H1 (cell line): ENCODE measurements at regions not wholly inside any gene's neighbourhood (a gene's known extent, or its start where the extent isn't known, plus 50 kb on each side); places are given as distances from the start of the nearest gene placed in this dataset.

ENCODE experiments used
- CTCF ChIA-PET: fragments of 300-600 bp; sonication (Branson Sonifier 250); formaldehyde crosslinking; loops from one replicate; lab custom pipeline; 2021; ENCODE audit not compliant: partially characterized antibody; lab: Charles Lee
- POLR2A ChIA-PET: fragments of 300-600 bp; sonication (Branson Sonifier 250); formaldehyde crosslinking; loops from one replicate; lab custom pipeline; 2021; ENCODE audit warnings: inconsistent platforms; ENCODE audit not compliant: partially characterized antibody; lab: Charles Lee
- DNase-seq, 2 experiments: peaks; one replicate each; pipeline versions ENCODE4 v3.0.0 to v3.0.0-alpha.2; 2010 to 2022; ENCODE audit warnings: low spot score in 2 of 2, low read depth in 1 of 2, mixed read lengths in 1 of 2
- FAIRE-seq: peaks from 2 replicates; lab custom pipeline; 2011; peaks lifted over from hg19 to GRCh38; lab: Jason Lieb, UNC
- H2AFZ ChIP-seq: 2 replicates; pipeline ENCODE4 v1.8.1; 2012; ENCODE audit warnings: low read length, inconsistent platforms
- H2AK5ac ChIP-seq: 2 replicates; pipeline ENCODE4 v1.6.1; 2013; ENCODE audit warnings: low read depth, low read length
- H2BK120ac ChIP-seq: replicated peaks from 2 replicates; pipeline ENCODE3; 2013; ENCODE audit warnings: low read depth, low read length, inconsistent platforms
- H2BK12ac ChIP-seq: 2 replicates; pipeline ENCODE4 v1.6.1; 2013; ENCODE audit warnings: low read depth, low read length
- H2BK15ac ChIP-seq: 2 replicates; pipeline ENCODE4 v1.6.1; 2013; ENCODE audit warnings: low read length
- H2BK20ac ChIP-seq: 2 replicates; pipeline ENCODE4 v1.6.1; 2013; ENCODE audit warnings: low read length
- H2BK5ac ChIP-seq: 2 replicates; pipeline ENCODE4 v1.6.1; 2013; ENCODE audit warnings: low read depth, low read length
- H3K14ac ChIP-seq: 2 replicates; pipeline ENCODE4 v1.6.1; 2013; ENCODE audit warnings: inconsistent platforms; ENCODE audit not compliant: insufficient read length
- H3K18ac ChIP-seq: 2 replicates; pipeline ENCODE4 v1.6.1; 2013; ENCODE audit warnings: low read length; ENCODE audit errors: extremely low read depth
- H3K23ac ChIP-seq: 2 replicates; pipeline ENCODE4 v1.6.1; 2013; ENCODE audit warnings: inconsistent platforms; ENCODE audit not compliant: insufficient read length
- H3K23me2 ChIP-seq: 2 replicates; pipeline ENCODE4 v1.6.1; 2013; ENCODE audit warnings: low read depth, low read length
- H3K27ac ChIP-seq: 2 replicates; pipeline ENCODE4 v1.6.1; 2011; ENCODE audit warnings: low read depth, low read length, inconsistent platforms
- H3K27me3 ChIP-seq, 4 experiments: replicated peaks in 1 of 4; 1 replicate in 1 of 4; 2 replicates in 3 of 4; pipeline versions ENCODE4 v1.6.1 to v1.8.1; 2011 to 2013; ENCODE audit warnings: low read length in 3 of 4, mild to moderate bottlenecking in 3 of 4, inconsistent platforms in 2 of 4, mixed read lengths in 2 of 4, moderate library complexity in 1 of 4; ENCODE audit not compliant: control insufficient read depth in 3 of 4, insufficient read depth in 3 of 4; ENCODE audit errors: extremely low read depth in 1 of 4
- H3K36me3 ChIP-seq, 4 experiments: 2 replicates each; pipeline versions ENCODE4 v1.6.1 to v1.8.1; 2011 to 2013; ENCODE audit warnings: mild to moderate bottlenecking in 4 of 4, low read length in 3 of 4, moderate library complexity in 2 of 4, control low read depth in 1 of 4, inconsistent platforms in 1 of 4; ENCODE audit not compliant: insufficient read depth in 4 of 4, control insufficient read depth in 2 of 4
- H3K4ac ChIP-seq: replicated peaks from 2 replicates; pipeline ENCODE3; 2013; ENCODE audit warnings: low read length, low read depth, mixed read lengths, inconsistent platforms; ENCODE audit not compliant: insufficient read length
- H3K4me1 ChIP-seq, 4 experiments: replicated peaks in 1 of 4; 1 replicate in 1 of 4; 2 replicates in 3 of 4; pipeline versions ENCODE4 v1.6.1 to v1.8.1; 2011 to 2013; ENCODE audit warnings: low read length in 3 of 4, inconsistent platforms in 2 of 4, mixed read lengths in 1 of 4; ENCODE audit not compliant: insufficient read depth in 4 of 4, control insufficient read depth in 3 of 4
- H3K4me2 ChIP-seq, 2 experiments: 2 replicates each; pipeline versions ENCODE4 v1.6.1 to v1.8.1; 2011 to 2013; ENCODE audit warnings: low read depth in 2 of 2, low read length in 2 of 2, control low read depth in 1 of 2, inconsistent platforms in 1 of 2, mild to moderate bottlenecking in 1 of 2; ENCODE audit not compliant: insufficient read depth in 1 of 2
- H3K4me3 ChIP-seq, 4 experiments: fragments of 200-600, 300-600 bp in 1 of 4; sonication (generic), shearing (Covaris generic), sonication (Bioruptor Twin) in 1 of 4; 2 replicates each; pipeline versions ENCODE4 v1.5.1 to v1.8.1; 2011 to 2016; ENCODE audit warnings: low read length in 4 of 4, low read depth in 3 of 4, control low read depth in 2 of 4, inconsistent platforms in 2 of 4, mild to moderate bottlenecking in 2 of 4, mixed read lengths in 1 of 4, moderate library complexity in 1 of 4; ENCODE audit not compliant: insufficient read depth in 2 of 4; ENCODE audit errors: extremely low read depth in 1 of 4
- H3K56ac ChIP-seq: replicated peaks from 2 replicates; pipeline ENCODE3; 2013; ENCODE audit warnings: low read depth, mild to moderate bottlenecking, mixed read lengths, low read length, inconsistent platforms; ENCODE audit not compliant: insufficient read length
- H3K79me1 ChIP-seq: 2 replicates; pipeline ENCODE4 v1.6.1; 2013; ENCODE audit warnings: low read depth, low read length, control low read depth
- H3K79me2 ChIP-seq, 2 experiments: 2 replicates each; pipeline versions ENCODE4 v1.6.1 to v1.8.1; 2012 to 2013; ENCODE audit warnings: low read length in 2 of 2, mild to moderate bottlenecking in 2 of 2, inconsistent platforms in 1 of 2; ENCODE audit not compliant: insufficient read depth in 2 of 2, control insufficient read depth in 1 of 2
- H3K9ac ChIP-seq, 4 experiments: replicated peaks in 1 of 4; 1 replicate in 1 of 4; 2 replicates in 3 of 4; pipeline versions ENCODE4 v1.6.1 to v1.8.1; 2011 to 2013; ENCODE audit warnings: low read depth in 3 of 4, low read length in 3 of 4, control low read depth in 2 of 4, mild to moderate bottlenecking in 2 of 4, moderate library complexity in 2 of 4, inconsistent platforms in 1 of 4; ENCODE audit errors: extremely low read depth in 1 of 4
- H3K9me3 ChIP-seq, 2 experiments: 2 replicates each; pipeline versions ENCODE4 v1.6.1 to v1.8.1; 2012 to 2013; ENCODE audit warnings: mild to moderate bottlenecking in 2 of 2, moderate library complexity in 2 of 2, control low read depth in 1 of 2, inconsistent platforms in 1 of 2, low read depth in 1 of 2, low read length in 1 of 2, mixed read lengths in 1 of 2; ENCODE audit not compliant: insufficient read depth in 2 of 2
- H4K20me1 ChIP-seq, 2 experiments: replicated peaks in 1 of 2; 2 replicates each; pipeline versions ENCODE3 to v1.8.1; 2011 to 2013; ENCODE audit warnings: inconsistent platforms in 2 of 2, low read length in 2 of 2, mild to moderate bottlenecking in 1 of 2; ENCODE audit not compliant: insufficient read depth in 2 of 2, control insufficient read depth in 1 of 2
- H4K5ac ChIP-seq: 2 replicates; pipeline ENCODE4 v1.6.1; 2013; ENCODE audit warnings: low read length, low read depth, mixed read lengths, inconsistent platforms; ENCODE audit not compliant: insufficient read length
- H4K8ac ChIP-seq: 2 replicates; pipeline ENCODE4 v1.8.0; 2013; ENCODE audit warnings: mild to moderate bottlenecking, moderate library complexity, low read length, inconsistent platforms; ENCODE audit not compliant: insufficient read depth; ENCODE audit errors: extremely low read depth
- H4K91ac ChIP-seq: replicated peaks from 2 replicates; pipeline ENCODE3; 2013; ENCODE audit warnings: low read length, mixed read lengths, inconsistent platforms; ENCODE audit not compliant: insufficient read length
- CEBPB ChIP-seq: IDR thresholded peaks from 2 replicates; pipeline ENCODE4 v1.6.1; 2012; ENCODE audit warnings: low read depth, low read length
- CREB1 ChIP-seq: IDR thresholded peaks from 2 replicates; pipeline ENCODE4 v1.6.1; 2012; ENCODE audit warnings: inconsistent platforms
- HDAC6 ChIP-seq: IDR thresholded peaks from one replicate; pipeline ENCODE4 v1.7.1; 2012; ENCODE audit warnings: low read depth, mild to moderate bottlenecking, inconsistent platforms, low read length, moderate library complexity
- PHF8 ChIP-seq: fragments of 200-600 bp; sonication (generic); conservative IDR thresholded peaks from 2 replicates; pipeline ENCODE4 v1.7.1; 2012; ENCODE audit warnings: low read depth, mild to moderate bottlenecking, inconsistent platforms, low read length, moderate library complexity
- RAD21 ChIP-seq, 2 experiments: IDR thresholded peaks in 1 of 2; conservative IDR thresholded peaks in 1 of 2; 2 replicates each; pipeline ENCODE4 v1.6.1; 2011; ENCODE audit warnings: low read depth in 2 of 2, low read length in 2 of 2, improper control_type of control experiment in 1 of 2, inconsistent platforms in 1 of 2, mild to moderate bottlenecking in 1 of 2, moderate library complexity in 1 of 2
- TAF7 ChIP-seq: optimal IDR thresholded peaks from 2 replicates; pipeline ENCODE3; 2011; ENCODE audit warnings: low read depth, mild to moderate bottlenecking, inconsistent platforms, low read length, moderate library complexity, borderline replicate concordance
- WGBS, 2 experiments: shearing (Covaris generic) in 1 of 2; methylation state at CpG; one replicate each; pipeline versions ENCODE4 v1.1.6 to v1.1.7; 2013 to 2015; ENCODE audit warnings: low lambda C conversion rate in 2 of 2, mixed read lengths in 2 of 2, inconsistent platforms in 1 of 2, low coverage in 1 of 2, missing lambda C conversion rate in 1 of 2; ENCODE audit not compliant: insufficient replicate concordance in 2 of 2, insufficient coverage in 1 of 2, insufficient read length in 1 of 2; ENCODE audit errors: extremely low coverage in 1 of 2, missing lambda C conversion rate in 1 of 2; 5-methylcytosine and 5-hydroxymethylcytosine counted together

DNA sequence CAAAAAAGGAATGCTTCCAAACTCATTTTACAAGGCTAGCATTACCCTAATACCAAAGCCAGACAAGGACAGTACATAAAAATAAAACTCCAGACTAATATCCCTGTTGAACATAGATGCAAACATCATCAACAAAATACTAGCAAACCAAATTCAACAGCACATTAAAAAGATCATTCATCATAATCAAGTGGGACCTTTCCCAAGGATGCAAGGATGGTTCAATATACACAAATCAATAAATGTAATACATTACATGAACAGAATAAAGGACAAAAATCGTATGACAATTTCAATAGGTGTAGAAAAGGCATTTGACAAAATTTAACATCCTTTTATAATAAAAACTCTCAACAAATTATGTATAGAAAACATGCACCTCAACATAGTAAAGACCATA lies 66.6 kb upstream of the CNR1 start:
- CTCF ChIA-PET, result no interaction called here

More for the DNA sequence above, 66.6 kb upstream of the CNR1 start:
- no peaks in the 10 kb centered on the region for H3K9me3 ChIP-seq
- H3K23ac ChIP-seq, result no peak overlapping the region
- H3K79me1 ChIP-seq, result no peaks in the 10 kb centered on the region
- no peaks in the 10 kb centered on the region for H3K36me3 ChIP-seq
- POLR2A ChIA-PET, result no interaction called here
- H2BK5ac ChIP-seq, result no peak overlapping the region
- no peak overlapping the region for H2BK12ac ChIP-seq
- DNase-seq (no peak), FAIRE-seq (no peak)
- no peak overlapping the region for H3K4ac ChIP-seq
- H2BK15ac ChIP-seq, result no peak overlapping the region
- no peaks in the 10 kb centered on the region for H3K23me2 ChIP-seq
- H3K18ac ChIP-seq, result no peak overlapping the region
- H3K56ac ChIP-seq, result no peak overlapping the region
- H2BK20ac ChIP-seq, result no peak overlapping the region
- no peaks in the 10 kb centered on the region for H3K79me2 ChIP-seq
- no peak overlapping the region for H2BK120ac ChIP-seq
- TF ChIP-seq CREB1 (no peak), PHF8 (no peak), RAD21 (IDR thresholded peaks at IDR 0.05 in 1 of 2, conservative IDR thresholded peaks at IDR 0.05 in 1 of 2; ENCODE audit: low read depth in 2 of 2, low read length in 2 of 2) (no peak), TAF7 (no peak), HDAC6 (no peak), CEBPB (no peak)
- no peak overlapping the region for H4K5ac ChIP-seq
- no peak overlapping the region for H3K9ac ChIP-seq
- no peak overlapping the region for H3K27ac ChIP-seq
- WGBS, 2 experiments, result 74% methylated on average over 1 of the region's 1 CpG; no CpG with 5 or more reads in 1 of the 2 experiments
- no peaks in the 10 kb centered on the region for H3K4me1 ChIP-seq
- H4K91ac ChIP-seq, result no peak overlapping the region
- no peaks in the 10 kb centered on the region; a peak in 1 of 7 replicates for H3K27me3 ChIP-seq
- no peak overlapping the region for H2AK5ac ChIP-seq
- no peak overlapping the region for H2AFZ ChIP-seq
- H3K14ac ChIP-seq, result no peak overlapping the region
- no peak overlapping the region for H3K4me3 ChIP-seq
- H4K20me1 ChIP-seq, result no peaks in the 10 kb centered on the region
- no peak overlapping the region for H4K8ac ChIP-seq
- H3K4me2 ChIP-seq, result no peak overlapping the region
